ENCODE measurements at regions not wholly inside any gene's neighbourhood (a gene's known extent, or its start where the extent isn't known, plus 50 kb on each side); places are given as distances from the start of the nearest gene placed in this dataset.

DNA sequence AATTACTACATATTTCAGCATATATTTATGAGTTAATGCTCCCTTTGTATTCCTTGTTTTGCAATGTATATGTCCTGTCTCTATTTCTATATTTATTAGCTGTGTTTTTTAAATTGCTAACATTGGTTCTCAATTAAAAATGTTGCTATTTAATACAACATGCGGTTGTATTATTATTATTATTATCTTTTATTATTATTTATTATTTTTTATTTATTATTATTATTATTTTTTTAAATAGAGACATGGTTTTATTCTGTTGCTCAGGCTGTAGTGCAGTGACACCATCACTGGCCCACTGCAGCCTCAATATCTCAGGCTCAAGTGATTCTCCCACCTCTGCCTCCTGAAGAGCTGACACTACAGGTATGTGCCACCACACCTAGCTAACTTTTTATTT, 1005.9 kb upstream of the ADGRL3 start:
- DNase-seq = no peak

DNA sequence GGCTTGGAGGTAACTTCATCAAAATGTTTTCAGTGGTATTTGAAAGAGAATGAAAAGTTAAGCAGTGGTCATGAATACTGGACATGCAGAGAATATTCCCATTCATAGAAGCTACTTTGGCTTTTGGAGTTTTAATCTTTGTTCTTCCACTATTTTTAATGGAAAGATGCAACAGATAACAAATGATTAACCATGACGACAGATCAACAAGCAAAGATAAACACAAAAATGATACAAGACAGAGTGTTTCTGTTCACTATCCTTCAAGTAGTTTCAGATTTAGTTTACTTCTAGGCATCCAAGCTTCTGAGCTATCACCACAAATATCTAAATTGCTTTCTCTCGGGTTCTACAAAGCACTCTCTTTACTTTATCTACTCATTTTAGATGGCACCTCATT, 1004.9 kb upstream of the ADGRL3 start:
- no peak for DNase-seq

DNA sequence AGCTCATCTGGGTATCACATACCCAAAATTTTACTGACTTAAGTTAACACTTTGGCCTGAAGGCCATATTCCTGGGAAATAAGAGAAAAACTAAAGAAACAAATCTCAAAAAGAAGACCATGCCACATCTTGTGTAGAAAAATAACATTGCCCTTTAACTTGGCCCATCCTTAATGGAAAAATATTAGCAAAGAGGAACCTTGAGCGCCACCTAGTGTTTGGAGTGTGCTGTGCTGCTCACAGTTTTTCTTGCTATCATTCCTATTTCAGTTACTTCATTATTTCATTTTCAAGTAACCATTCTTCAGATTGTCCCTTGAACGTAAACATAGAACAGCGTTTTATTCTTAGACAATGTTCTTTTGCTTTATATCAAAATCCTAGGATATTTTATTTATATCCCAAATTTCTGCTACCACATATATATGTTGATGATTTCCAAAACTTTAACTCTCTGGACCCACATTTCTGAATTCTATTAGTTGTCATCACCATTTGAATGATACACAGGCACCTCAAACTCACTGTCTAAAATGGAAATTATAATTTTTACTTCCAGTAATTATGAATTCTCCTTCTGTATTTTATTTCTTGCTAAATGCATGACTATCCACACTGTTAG, 999.0 kb upstream of the ADGRL3 start:
- peak; percentile 54 for DNase-seq

DNA sequence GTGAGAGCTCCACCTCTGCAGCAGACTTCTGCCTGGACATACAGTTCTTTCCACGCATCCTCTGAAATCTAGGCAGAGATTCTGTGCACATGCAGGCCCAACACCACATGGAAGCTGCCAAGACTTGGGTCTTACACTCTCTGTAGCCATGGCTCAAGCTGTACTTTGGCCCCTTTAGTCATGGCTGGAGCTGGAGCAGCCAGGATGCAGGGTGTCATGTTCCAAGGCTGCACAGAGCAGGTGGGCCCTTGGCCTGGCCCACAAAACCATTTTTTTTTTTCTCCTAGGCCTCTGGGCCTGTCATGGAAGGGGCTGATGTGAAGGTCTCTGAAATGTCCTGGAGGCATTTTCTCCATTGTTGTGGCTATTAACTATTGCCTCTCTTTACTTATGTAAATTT, 990.5 kb upstream of the ADGRL3 start:
- no peak for DNase-seq

DNA sequence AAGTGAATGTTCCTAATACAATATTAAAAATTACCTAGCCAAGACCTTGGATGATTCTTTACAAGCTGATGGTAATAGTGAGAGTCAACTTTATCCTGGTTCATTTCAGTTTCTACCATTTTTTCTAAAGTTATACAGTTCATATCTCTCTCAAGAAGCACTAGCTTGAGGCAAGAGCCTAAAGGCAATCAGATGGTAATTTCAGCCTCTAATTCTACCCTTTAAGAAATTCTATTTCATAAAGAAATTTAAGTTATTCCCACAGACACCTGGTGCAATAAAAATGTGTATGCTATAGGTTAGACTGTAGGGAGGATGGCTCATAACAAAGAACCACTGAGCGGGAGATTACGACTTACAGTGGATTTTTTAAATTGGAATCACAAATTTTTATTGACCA, 984.2 kb upstream of the ADGRL3 start:
- no peak for DNase-seq

DNA sequence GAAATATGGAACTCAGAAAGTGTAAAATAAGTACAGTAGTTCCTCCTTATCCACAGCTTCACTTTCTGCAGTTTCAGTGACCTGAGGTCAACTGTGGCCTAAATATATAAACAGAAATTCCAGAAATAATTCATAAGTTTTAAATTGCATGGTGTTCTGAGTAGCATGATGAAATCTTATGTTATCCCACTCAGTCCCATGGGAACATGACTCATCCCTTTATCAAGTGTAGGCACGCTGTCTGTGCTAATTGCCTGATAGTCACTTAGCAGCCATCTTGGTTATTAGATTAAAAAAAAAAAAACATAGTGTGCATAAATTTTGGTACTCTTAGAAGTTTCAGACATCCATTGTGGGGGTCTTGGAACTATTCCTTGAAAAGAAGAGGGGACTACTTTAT, 983.4 kb upstream of the ADGRL3 start:
- DNase-seq = peak; percentile 92

DNA sequence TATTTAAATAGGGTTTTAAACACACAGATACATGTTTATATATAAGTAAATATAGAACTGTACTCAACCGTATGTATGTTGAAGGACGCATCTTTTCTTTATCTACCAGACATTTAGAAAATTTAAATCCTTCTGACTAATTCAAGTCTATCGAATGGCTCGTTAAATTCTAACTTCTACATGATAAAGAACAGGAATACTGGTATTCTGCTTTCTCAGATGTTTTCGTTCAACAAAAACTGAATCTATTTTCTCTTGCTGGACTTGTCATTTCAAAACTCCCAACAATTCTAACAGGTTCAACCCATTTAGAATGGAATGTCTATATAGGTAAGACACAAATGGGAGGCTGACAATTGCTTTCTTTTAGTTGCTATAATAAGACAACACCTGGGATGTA, 978.3 kb upstream of the ADGRL3 start:
- no peak for DNase-seq

DNA sequence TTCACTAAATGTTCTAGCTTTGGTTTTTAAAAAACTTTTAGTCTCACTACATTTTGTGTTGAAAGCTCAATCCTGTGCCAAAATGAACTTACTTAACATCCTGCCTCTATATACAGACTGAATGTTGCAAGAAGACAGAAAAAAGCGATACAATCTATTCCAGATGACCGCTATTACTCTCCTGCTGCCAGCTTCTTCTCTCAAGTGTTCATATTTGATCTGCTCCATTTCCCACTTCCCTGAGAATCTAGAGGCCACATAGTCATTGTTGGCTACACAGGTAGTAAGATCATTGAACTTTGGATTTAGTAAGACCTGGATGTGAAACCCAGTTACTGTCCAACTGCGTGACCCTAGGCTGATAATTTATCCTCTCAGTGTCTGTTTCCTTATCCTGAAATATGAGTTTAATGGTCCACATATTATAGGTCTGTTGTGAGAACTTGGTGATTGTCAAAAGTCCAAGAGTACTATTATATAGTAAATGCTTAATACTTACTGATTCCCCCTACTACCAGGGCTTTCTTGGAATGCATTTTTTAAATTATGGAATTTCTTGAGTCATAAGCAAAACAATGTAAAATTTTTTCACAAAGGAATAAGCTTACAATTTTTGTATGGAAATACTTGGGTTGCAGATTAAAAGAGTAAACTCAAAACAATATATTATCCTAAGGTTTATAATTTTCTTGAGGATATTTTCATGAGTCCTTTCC, 976.8 kb upstream of the ADGRL3 start:
- peak; percentile 80 for DNase-seq

DNA sequence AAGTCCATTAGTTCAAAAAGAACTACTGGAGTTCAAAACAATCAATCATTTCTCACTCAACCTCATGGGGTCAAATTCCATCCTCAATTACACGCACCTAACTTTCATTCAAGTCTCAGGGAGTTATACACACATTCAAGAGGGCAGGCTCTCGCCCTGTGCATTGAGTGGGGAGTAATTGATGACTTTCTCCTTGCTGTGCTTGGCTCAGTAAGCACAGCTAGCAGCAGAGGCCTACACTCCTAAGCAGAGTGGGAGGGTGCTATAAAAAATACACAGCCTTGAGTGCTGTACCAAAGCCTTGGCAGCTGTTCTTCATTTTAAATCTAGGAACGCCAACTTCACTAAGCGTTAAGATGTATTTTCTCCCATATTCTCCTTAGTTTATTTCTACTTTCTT, 958.3 kb upstream of the ADGRL3 start:
- DNase-seq = no peak

DNA sequence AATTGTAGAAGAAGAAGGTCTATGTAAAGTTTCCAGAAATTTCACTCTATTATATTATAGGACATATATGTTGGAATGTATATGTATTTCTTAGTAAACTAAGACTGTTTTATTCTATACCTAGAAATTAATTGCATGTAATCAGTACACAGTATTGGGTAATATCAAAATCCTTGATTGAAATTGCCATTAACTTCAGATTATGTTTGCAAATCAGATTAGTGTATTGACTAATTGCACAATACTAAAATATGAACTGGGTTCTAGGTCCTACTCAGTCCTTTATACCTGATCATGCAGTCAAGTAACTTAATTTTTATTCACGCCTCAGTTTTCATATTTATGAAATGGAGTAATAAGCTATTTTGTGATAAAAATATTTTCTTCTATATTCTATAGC, 950.3 kb upstream of the ADGRL3 start:
- no peak for DNase-seq

DNA sequence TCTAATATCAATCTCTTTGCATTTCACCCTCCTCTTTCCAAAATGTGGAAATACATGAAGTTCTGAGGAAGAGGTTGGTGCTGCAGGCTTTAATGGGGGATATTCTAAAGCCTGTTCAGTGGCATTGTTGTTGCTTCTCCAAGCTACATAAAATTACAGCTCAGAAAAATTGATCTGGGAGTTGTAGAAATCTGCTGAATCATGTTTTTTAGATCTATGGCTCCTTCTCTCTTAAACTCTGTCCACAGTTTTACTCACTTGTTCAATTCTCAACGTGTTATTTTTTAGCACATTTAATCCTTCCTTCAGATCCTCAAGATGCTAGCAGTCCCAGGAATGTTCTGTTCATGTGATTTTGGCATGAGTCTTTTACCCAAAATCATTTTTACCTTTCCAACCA, 949.5 kb upstream of the ADGRL3 start:
- no peak for DNase-seq

DNA sequence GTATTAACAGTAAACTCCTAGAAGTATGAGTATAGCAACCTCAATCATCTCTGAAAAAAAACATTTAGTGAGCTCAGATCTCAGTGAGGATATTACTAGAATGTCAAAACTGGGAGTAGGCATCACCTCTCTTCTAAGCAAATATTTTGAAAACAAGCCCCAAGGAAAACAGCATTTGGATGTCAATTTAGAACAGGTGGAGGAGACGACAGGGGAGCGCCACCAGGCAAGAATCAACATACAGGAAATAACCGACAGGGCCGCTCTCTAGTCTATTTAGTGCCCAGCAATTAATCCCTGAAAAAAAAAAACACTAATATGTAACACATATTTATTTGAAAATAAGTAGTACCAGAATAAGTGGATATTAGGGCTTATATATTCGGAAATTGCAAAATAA, 940.3 kb upstream of the ADGRL3 start:
- DNase-seq = no peak

DNA sequence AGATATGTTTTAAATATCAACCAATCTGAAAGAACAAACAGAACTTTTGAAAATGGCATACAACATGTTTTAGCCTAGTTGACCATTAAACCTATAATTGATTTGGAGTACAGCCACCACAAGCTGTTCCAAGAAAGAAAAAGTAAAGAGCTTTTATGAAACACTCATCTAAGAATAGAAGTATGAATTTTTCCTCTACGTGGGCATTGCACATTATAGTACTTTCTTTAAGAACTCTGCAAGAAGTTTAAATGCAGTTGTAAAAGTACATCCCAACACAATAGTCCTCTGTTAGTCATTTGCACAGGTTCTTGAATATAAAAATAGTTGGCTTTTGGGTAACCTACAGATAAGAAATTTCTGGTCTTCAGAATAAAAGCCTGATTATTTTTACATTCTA, 933.6 kb upstream of the ADGRL3 start:
- no peak for DNase-seq

DNA sequence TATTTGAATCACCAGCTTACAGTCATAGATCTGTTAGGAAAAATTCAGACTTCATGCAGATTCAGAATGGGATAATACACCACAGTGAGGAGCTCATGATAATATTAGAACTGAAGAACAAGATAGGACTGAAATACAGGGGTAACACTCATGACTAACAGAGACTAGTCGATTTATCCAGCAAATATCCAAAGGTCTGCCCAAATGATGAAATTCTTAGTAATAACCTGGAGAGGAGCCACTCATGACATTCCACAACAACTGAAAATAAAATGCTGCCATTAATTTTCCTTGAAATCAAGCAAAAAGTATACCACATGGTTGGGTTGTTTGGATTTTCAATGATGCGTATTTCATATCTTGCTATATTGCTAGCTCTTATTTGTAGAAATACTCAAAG, 903.7 kb upstream of the ADGRL3 start:
- peak; percentile 48 for DNase-seq

DNA sequence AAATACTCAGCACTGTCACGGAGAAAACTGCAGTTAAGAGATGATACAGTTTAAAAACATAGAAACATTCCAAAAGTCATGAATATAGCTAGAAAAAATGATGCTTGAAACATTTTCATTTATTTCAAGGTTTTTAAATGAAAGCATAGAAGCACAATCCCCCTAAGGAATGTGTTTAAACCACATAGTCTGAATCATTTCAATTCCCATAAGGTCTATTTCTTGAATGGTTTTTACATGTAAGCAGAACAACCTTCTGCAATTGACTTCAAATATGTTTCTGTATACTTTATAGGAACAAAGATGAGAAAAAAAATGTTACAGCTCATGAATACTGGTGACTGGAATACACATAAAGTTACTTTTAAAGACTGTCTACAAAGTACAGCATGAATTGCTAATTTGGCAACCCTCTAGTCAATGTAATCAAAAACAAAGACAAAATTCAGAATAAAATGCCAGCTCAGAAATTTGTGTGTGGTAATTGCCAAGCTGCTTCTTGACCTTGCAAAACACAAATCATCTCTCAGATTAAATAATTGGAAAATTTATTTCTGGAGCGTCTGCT, 886.4 kb upstream of the ADGRL3 start:
- peak; percentile 87 for DNase-seq

DNA sequence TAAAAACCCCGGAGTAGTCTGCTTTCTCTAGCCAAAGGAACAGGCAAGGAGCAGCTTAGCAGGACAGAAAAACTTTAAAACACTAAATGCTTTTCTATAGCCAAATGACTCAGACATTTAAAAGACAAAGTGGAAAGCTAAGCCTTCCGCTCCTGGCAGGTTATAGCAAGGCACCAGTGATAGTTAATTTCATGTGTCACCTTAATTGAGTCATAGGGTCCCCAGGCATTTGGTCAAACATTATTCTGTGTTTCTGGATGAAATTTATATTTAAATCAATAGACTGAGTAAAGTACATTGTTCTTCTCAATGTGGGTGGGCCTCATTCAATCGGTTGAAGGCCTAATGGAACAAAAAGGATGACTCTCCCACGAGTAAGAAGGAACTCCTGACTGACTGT, 885.7 kb upstream of the ADGRL3 start:
- no peak for DNase-seq

DNA sequence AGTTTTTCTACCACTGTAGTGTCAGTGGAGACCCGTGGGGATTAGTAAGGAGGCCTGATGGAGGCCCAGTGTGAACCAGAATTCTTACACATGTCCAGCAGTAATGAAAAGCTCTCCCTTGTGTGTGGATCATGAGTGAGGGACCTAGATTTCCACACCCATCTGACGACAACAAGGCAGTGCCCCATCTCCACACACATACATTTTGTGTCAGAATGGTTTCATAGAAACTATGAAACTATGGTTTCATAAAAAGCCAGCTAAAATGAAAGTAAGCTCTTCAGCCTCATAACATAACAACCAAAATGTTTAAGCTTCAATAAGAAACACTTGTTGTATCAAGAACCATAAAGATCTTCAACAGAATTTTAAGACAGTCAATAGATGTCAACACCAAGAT, 884.5 kb upstream of the ADGRL3 start:
- DNase-seq = no peak

DNA sequence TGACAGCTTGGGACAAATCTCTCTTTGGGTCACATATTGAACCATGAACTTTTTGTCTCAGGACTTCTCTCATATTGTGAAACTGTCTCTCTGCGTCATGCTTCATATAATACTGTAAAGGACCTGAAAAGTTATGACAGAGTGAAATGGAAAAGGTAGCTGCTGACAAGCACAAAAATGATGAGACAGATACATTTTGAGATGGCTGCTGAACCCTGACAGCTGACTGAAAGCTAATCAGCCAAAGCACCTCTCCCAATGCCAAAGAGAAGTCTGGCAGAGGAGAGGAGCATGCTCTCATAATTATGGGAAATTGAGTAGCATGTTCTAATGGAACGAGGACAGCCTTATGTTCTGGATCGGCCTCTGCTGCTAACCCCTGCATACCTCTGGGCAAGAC, 873.4 kb upstream of the ADGRL3 start:
- no peak for DNase-seq

DNA sequence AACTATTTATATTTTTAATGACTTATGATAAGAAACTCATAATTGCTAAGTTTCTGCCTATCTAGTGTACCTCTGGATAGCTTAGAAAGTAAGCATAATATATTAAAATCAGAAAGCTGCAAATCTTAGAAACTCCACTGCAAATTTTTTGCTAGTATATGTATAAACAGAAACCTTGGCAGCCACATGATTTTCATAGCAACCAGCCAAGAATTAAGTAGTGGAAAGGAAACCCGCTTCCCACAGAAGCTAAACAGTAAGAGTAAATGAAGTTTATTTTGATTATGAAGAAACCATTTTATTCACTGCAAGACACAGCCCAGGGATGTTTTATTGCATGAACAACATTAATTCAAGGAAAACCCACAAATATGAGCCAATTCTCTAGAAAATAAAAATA, 872.5 kb upstream of the ADGRL3 start:
- DNase-seq = no peak

DNA sequence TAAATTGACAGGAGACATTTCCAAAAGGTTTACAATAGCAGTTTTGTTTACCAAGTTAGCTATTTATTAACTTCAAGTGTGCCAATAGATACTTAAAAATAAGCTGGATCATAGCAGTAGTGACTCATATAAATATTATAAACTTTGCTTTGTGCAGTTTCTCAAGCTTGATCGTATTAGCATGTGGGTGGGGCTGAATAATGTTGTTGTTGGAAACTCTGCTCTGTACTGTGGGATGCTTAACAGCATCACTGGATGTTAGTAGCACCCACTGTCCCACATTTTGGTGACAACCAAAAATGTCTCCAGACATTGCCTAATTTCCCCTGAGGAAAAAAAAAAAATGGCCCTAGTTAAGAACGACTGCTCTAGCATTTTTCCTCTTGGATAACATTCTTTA, 855.2 kb upstream of the ADGRL3 start:
- DNase-seq = peak; percentile 25

DNA sequence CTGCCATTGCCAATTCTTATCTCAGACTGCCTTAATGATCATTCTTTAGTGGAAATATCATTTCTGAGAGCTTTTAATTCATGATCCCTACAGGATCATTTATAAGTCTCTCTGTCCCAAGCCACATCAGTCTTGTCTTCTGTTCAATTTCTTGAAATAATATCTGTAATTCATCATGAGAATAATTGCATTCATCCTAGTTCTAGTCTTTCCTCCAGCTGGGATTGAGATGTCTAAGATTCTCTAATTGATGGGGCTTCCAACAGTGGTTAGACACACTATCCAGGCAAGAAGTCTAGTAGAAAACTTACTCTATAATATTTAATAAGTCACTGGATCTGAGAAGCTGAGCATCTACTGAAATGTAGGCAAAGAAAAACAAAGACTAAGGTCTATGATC, 854.7 kb upstream of the ADGRL3 start:
- no peak for DNase-seq

DNA sequence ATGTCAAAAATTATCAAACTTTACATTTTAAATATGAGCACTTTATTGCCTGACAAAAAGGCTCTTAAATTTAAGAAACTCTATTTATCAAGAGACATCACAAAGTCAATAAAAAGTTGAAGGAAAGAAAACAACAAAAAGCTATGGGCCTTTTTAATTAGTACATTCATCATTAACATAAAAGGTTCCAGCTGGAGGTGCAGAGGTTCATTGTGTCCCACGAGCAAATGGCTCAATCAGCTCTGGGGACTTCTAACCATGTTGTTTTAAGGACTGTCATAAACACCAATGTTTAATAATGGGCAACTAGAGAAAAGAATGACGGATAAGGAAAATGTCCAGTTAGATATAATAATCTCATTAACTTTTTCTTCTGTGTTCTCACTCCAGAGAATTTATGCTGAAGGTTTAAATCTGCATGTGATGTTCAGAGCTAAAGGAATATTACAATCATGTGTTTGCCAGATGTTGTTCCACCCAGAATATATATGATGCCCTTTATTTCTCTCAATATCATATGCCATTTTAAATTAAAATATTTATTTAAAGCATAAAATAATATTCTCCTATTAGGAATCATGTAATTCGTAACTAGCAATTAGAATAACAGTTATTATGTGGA, 840.3 kb upstream of the ADGRL3 start:
- no peak for DNase-seq

DNA sequence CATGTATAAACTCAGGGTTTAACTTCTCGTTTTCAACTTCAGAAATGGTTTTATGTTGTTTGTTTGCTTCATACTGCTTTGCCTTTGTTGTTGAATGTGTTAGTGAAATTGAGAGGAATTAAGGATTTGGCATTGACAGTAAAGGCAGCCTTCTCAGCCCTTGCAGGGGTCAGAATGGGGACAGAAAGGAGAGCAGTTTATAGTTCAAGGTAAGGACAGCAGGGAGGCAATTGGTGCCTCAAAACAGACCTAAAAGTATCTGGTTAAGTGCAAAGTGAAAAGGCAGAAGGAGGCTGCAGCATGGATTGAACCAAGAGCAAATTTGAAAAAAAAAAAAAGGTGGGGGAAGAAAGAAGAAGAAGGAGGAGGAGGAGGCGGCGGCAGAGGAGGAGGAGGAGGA, 835.0 kb upstream of the ADGRL3 start:
- DNase-seq = no peak

DNA sequence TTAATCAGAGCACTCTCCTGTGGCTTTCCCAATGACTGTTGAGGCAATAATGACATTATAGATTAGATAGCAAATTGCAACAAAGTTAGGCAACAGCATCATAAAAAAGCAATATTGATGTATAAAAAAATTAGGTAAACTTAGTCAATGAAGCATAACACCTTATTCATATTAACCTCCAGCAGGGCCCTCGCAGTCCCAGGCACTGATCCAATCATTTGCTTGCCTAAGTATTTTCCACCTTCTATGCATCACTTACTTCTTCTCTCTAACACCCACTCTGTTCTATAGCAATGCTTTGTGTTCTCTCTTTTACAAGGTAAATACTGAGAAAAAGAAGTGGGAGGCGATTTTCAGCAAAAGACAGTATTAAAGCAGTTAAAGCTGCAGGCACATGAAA, 833.5 kb upstream of the ADGRL3 start:
- DNase-seq = no peak
